ENCODE measurements at regions not wholly inside any gene's neighbourhood (a gene's known extent, or its start where the extent isn't known, plus 50 kb on each side); places are given as distances from the start of the nearest gene placed in this dataset.

- no peak overlapping the region for H3K27ac ChIP-seq
- DNase-seq (no peak), ATAC-seq (no peak)
- no peaks in the 10 kb centered on the region for H3K4me1 ChIP-seq
- no peak for TF ChIP-seq CTCF (IDR thresholded peaks at IDR 0.05)
- no peaks in the 10 kb centered on the region for H3K9me3 ChIP-seq
- no peak overlapping the region for H3K4me3 ChIP-seq
- H3K27me3 ChIP-seq: no peaks in the 10 kb centered on the region
- no peaks in the 10 kb centered on the region for H3K36me3 ChIP-seq
- intact Hi-C loops (cut with DNase I): no loop called here
Observed at GRCh38 chr2:177010146-177010545, 202.4 kb upstream of the HNRNPA3 start.

GRCh38 chr2:177010861-177011260, 201.7 kb upstream of the HNRNPA3 start:
- DNase-seq (no peak), ATAC-seq (no peak)
- Histone ChIP-seq H3K4me3 (no peak overlapping the region), H3K27ac (no peak overlapping the region), H3K27me3 (no peaks in the 10 kb centered on the region), H3K9me3 (no peaks in the 10 kb centered on the region), H3K4me1 (no peaks in the 10 kb centered on the region), H3K36me3 (no peaks in the 10 kb centered on the region)
- intact Hi-C loops (cut with DNase I): no loop called here
- TF ChIP-seq CTCF (IDR thresholded peaks at IDR 0.05): no peak

- DNase-seq (no peak), ATAC-seq (no peak)
- no peaks in the 10 kb centered on the region for H3K4me1 ChIP-seq
- H3K9me3 ChIP-seq: no peaks in the 10 kb centered on the region
- no peaks in the 10 kb centered on the region for H3K36me3 ChIP-seq
- intact Hi-C loops (cut with DNase I): no loop called here
- H3K27ac ChIP-seq: no peak overlapping the region
- H3K27me3 ChIP-seq: no peaks in the 10 kb centered on the region
- H3K4me3 ChIP-seq: no peak overlapping the region
- TF ChIP-seq CTCF (IDR thresholded peaks at IDR 0.05): no peak
Observed at GRCh38 chr2:177014946-177015345, 197.6 kb upstream of the HNRNPA3 start.

- DNase-seq: no peak
- intact Hi-C loops (cut with DNase I): no loop called here
Observed at GRCh38 chr2:177015356-177015923, 197.2 kb upstream of the HNRNPA3 start.

GRCh38 chr2:177020524-177021119, 192.0 kb upstream of the HNRNPA3 start:
- intact Hi-C loops (cut with DNase I): no loop called here
- Histone ChIP-seq H3K36me3 (no peaks in the 10 kb centered on the region), H3K27ac (no peak overlapping the region), H3K4me1 (no peaks in the 10 kb centered on the region), H3K4me3 (no peak overlapping the region), H3K27me3 (no peaks in the 10 kb centered on the region), H3K9me3 (no peaks in the 10 kb centered on the region)
- DNase-seq: no peak
- no peak for TF ChIP-seq CTCF (IDR thresholded peaks at IDR 0.05)
- ATAC-seq: no peak

More at GRCh38 chr2:177015356-177015923, 197.2 kb upstream of the HNRNPA3 start:
- no peaks in the 10 kb centered on the region for H3K27me3 ChIP-seq
- no peak for ATAC-seq
- no peaks in the 10 kb centered on the region for H3K36me3 ChIP-seq
- H3K4me1 ChIP-seq: no peaks in the 10 kb centered on the region
- no peak for TF ChIP-seq CTCF (IDR thresholded peaks at IDR 0.05)
- no peak overlapping the region for H3K4me3 ChIP-seq
- no peaks in the 10 kb centered on the region for H3K9me3 ChIP-seq
- no peak overlapping the region for H3K27ac ChIP-seq

Data from upper lobe of right lung (tissue), 1 donor.